ENCODE measurements at regions not wholly inside any gene's neighbourhood (a gene's known extent, or its start where the extent isn't known, plus 50 kb on each side); places are given as distances from the start of the nearest gene placed in this dataset.

DNA sequence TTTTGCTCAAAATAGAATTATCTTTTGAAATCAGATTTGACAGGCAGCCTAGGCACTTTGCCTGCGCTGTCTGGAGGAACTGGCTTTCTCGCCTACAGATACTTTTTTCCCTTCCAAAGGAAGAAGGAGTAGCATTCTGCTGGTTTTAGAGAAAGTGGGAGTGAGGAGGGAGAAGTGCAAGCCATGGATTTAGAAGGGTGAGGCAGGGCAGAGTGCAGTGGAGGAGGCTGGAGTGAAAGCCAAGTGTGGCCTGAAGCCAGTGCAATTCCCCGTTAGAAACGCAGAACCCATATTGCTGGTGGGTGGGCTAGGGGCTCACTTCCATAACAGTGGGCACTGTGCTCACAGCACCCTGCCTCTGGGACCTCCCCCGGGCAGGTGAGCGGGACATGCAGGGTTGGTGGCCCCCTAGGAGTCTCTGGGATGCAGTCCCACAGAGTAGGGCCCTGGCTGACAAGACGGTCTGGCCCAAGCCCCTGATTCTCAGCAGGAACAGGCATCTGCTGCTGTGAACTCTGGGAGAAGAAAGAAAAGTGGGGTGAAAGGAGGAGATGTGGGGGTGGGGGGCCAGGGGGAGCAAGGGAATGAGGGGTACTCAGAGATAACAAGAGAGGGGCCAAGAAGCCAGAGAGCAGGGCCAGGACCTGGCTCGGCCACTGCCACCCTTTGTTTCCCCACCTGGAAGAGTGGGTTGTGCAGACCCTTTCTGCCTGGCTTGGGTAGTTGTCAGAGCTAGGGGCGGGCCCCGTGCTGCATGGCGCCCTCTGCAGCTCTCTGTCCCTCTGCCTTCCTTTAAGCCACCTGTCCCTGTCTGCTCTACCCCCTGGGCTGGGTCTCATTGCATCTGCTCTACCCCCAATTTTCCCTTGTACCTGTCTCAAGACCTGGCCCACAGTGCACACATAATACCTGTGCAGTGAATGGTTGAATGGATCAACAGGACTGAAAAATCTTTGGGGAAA lies 273.5 kb upstream of the HS6ST1 start:
- H3K4me2 ChIP-seq (ENCODE audit: insufficient read depth, low read length) = no peak overlapping the region
- BruUV-seq (replicated peaks) = no TSS peak
- dilution Hi-C loops (cut with MboI; ENCODE audit: extremely low pct_ligation_motif_present, low sequenced_read_pairs) = no loop called here
- no peak for DNase-seq (ENCODE audit: low read depth, low spot score)
- no peak overlapping the region for H3K9ac ChIP-seq (replicated peaks; ENCODE audit: extremely low read depth, insufficient read depth, low read length)
- CTCF ChIA-PET = no interaction called here
- FAIRE-seq = no peak
- H3K79me2 ChIP-seq (ENCODE audit: control insufficient read depth, insufficient read depth, low read length) = no peaks in the 10 kb centered on the region
- no peaks in the 10 kb centered on the region for H3K36me3 ChIP-seq (ENCODE audit: control insufficient read depth in 2 of 2, extremely low read depth in 1 of 2, insufficient read depth in 2 of 2, low read length in 2 of 2)
- intact Hi-C loops (cut with micrococcal nuclease) = no loop called here
- no peaks in the 10 kb centered on the region for H3K27me3 ChIP-seq (ENCODE audit: control insufficient read depth in 2 of 2, insufficient read depth in 2 of 2, low read length in 2 of 2)
- no peaks in the 10 kb centered on the region for H3K9me1 ChIP-seq (replicated peaks; ENCODE audit: control insufficient read depth, extremely low read depth, insufficient read depth, low read length)
- no peak overlapping the region for H3K27ac ChIP-seq (ENCODE audit: insufficient read depth, low read depth, low read length)
- H3K9me3 ChIP-seq (replicated peaks; ENCODE audit: control insufficient read depth, insufficient read depth, low read length) = no peaks in the 10 kb centered on the region
- H3K4me3 ChIP-seq (replicated peaks in 1 of 3; ENCODE audit: insufficient read depth in 1 of 3, low read depth in 1 of 3, low read length in 3 of 3) = no peak overlapping the region
- no peaks in the 10 kb centered on the region for H4K20me1 ChIP-seq (replicated peaks; ENCODE audit: control insufficient read depth, extremely low read depth, insufficient read depth, low read length)
- H2AFZ ChIP-seq (ENCODE audit: low read depth, low read length) = no peak overlapping the region
- no peaks in the 10 kb centered on the region for H3K4me1 ChIP-seq (ENCODE audit: control insufficient read depth, extremely low read depth, insufficient read depth, low read length)
- POLR2A ChIA-PET = no interaction called here
- TF ChIP-seq MAX (IDR thresholded peaks at IDR 0.05; ENCODE audit: insufficient read depth, insufficient read length) = no peak
- no peak for TF ChIP-seq FOS (IDR thresholded peaks at IDR 0.05; ENCODE audit: borderline replicate concordance, insufficient read depth, low read length)
- TF ChIP-seq POLR2A (IDR thresholded peaks at IDR 0.05; ENCODE audit: low read depth, low read length) = no peak
- TF ChIP-seq, protein P1, sequence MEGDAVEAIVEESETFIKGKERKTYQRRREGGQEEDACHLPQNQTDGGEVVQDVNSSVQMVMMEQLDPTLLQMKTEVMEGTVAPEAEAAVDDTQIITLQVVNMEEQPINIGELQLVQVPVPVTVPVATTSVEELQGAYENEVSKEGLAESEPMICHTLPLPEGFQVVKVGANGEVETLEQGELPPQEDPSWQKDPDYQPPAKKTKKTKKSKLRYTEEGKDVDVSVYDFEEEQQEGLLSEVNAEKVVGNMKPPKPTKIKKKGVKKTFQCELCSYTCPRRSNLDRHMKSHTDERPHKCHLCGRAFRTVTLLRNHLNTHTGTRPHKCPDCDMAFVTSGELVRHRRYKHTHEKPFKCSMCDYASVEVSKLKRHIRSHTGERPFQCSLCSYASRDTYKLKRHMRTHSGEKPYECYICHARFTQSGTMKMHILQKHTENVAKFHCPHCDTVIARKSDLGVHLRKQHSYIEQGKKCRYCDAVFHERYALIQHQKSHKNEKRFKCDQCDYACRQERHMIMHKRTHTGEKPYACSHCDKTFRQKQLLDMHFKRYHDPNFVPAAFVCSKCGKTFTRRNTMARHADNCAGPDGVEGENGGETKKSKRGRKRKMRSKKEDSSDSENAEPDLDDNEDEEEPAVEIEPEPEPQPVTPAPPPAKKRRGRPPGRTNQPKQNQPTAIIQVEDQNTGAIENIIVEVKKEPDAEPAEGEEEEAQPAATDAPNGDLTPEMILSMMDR (IDR thresholded peaks at IDR 0.05; ENCODE audit: extremely low read depth in 1 of 2, insufficient read depth in 1 of 2, low read depth in 1 of 2, low read length in 2 of 2) = no peak
- no peak for TF ChIP-seq MYC (IDR thresholded peaks at IDR 0.05; ENCODE audit: low read depth, low read length)
- no peak for TF ChIP-seq GATA2 (IDR thresholded peaks at IDR 0.05; ENCODE audit: insufficient read depth, insufficient read length, low read depth, low read length)
- no peak for TF ChIP-seq POLR2AphosphoS5 (IDR thresholded peaks at IDR 0.05; ENCODE audit: insufficient read depth, low read depth, low read length)
- no peak for TF ChIP-seq EZH2 (IDR thresholded peaks at IDR 0.05; ENCODE audit: borderline replicate concordance, low read depth, low read length, severe bottlenecking)
